ENCODE measurements at regions not wholly inside any gene's neighbourhood (a gene's known extent, or its start where the extent isn't known, plus 50 kb on each side); places are given as distances from the start of the nearest gene placed in this dataset.

- TF ChIP-seq POLR2AphosphoS2 (IDR thresholded peaks at IDR 0.05; ENCODE audit: low read length) = no peak
- no peak for TF ChIP-seq SMAD3 (CRISPR knock-in tag; conservative IDR thresholded peaks at IDR 0.05)
- no peak for TF ChIP-seq REST (IDR thresholded peaks at IDR 0.05; ENCODE audit: borderline replicate concordance)
- no peak for TF ChIP-seq REST (CRISPR knock-in tag; IDR thresholded peaks at IDR 0.05; ENCODE audit: low read depth)
- TF ChIP-seq JUND (IDR thresholded peaks at IDR 0.05; ENCODE audit: borderline replicate concordance, low read depth, low read length) = no peak
- no peak for TF ChIP-seq JUND (tag; IDR thresholded peaks at IDR 0.05; ENCODE audit: borderline replicate concordance, low read depth, low read length)
- no peak for TF ChIP-seq POLR2G (IDR thresholded peaks at IDR 0.05; ENCODE audit: low read depth, low read length)
- no peak for TF ChIP-seq E2F1 (CRISPR knock-in tag; IDR thresholded peaks at IDR 0.05)
- TF ChIP-seq ZSCAN32 (CRISPR knock-in tag; IDR thresholded peaks at IDR 0.05) = no peak
Measured at GRCh38 chr16:13545271-13545670, 374.7 kb upstream of the ERCC4 start.
